ENCODE measurements at regions not wholly inside any gene's neighbourhood (a gene's known extent, or its start where the extent isn't known, plus 50 kb on each side); places are given as distances from the start of the nearest gene placed in this dataset.

DNA sequence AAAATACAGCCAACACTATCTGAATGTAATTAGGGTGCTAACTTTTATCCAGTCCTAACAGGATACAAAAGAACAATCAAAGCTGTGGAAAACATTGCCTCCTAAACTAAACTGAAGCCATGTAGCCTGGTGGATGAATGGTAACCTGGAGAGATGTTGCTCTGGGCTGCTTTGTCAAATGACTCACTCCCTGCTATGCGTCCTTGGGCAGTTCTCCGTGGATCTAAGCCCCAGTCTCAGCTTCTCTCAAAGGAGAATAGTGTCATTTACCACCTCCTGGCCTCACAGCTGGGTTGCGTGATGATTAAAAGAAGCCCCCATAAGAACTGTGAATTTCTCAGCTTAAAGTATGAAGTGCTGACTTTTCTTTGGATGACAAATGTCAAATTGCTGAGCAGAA lies 203.7 kb downstream of the ICOS start:
- Histone ChIP-seq H3K9me3 (ENCODE audit: control insufficient read depth, low read depth, low read length) (no peaks in the 10 kb centered on the region), H2AK5ac (ENCODE audit: insufficient read length, low read length) (no peak overlapping the region), H4K8ac (replicated peaks; ENCODE audit: insufficient read length, low read depth, low read length) (no peak overlapping the region), H3K4ac (ENCODE audit: low read depth, low read length) (no peak overlapping the region), H2BK15ac (ENCODE audit: low read depth, low read length) (no peak overlapping the region), H3K9ac (ENCODE audit: extremely low read depth, insufficient read length, low read length) (no peak overlapping the region), H3K14ac (ENCODE audit: insufficient read depth, low read length) (no peak overlapping the region), H3K56ac (ENCODE audit: insufficient read length, low read depth, low read length) (no peak overlapping the region), H4K5ac (ENCODE audit: insufficient read length, low read depth, low read length) (no peak overlapping the region), H4K20me1 (ENCODE audit: control insufficient read depth, insufficient read depth, insufficient read length) (no peaks in the 10 kb centered on the region), H2AFZ (ENCODE audit: low read length) (no peak overlapping the region), H3K79me2 (ENCODE audit: insufficient read depth, low read length) (no peaks in the 10 kb centered on the region), H3K23ac (ENCODE audit: insufficient read length, low read depth, low read length) (no peak overlapping the region), H3K23me2 (ENCODE audit: insufficient read length, low read depth, low read length, poor library complexity, severe bottlenecking) (no peaks in the 10 kb centered on the region), H3K4me1 (ENCODE audit: insufficient read depth, low read length) (no peaks in the 10 kb centered on the region), H2BK120ac (ENCODE audit: low read depth, low read length, poor library complexity, severe bottlenecking) (no peak overlapping the region), H2BK12ac (ENCODE audit: insufficient read length, low read depth, low read length) (no peak overlapping the region), H3K18ac (ENCODE audit: insufficient read length, low read depth, low read length) (no peak overlapping the region), H4K91ac (ENCODE audit: insufficient read length, low read depth, low read length) (no peak overlapping the region), H2BK20ac (ENCODE audit: low read depth, low read length, poor library complexity, severe bottlenecking) (no peak overlapping the region), H3K4me2 (ENCODE audit: insufficient read depth, insufficient read length, low read length) (no peak overlapping the region), H3T11ph (ENCODE audit: low read length) (no peak overlapping the region), H2BK5ac (ENCODE audit: insufficient read length, low read length) (no peak overlapping the region), H3K79me1 (ENCODE audit: insufficient read depth, low read depth, low read length, poor library complexity, severe bottlenecking) (no peaks in the 10 kb centered on the region), H3K27ac (ENCODE audit: insufficient read length, low read depth, low read length) (no peak overlapping the region), H3K27me3 (ENCODE audit: insufficient read depth, low read length) (no peaks in the 10 kb centered on the region)
- H3K27me3 Mint-ChIP-seq (ENCODE audit: low read depth): no peaks in the 10 kb centered on the region
- H3K36me3 Mint-ChIP-seq (ENCODE audit: insufficient read depth in 1 of 3, low read depth in 3 of 3): no peaks in the 10 kb centered on the region
- no peak for DNase-seq
- no peak overlapping the region for H3K4me3 Mint-ChIP-seq
- no peaks in the 10 kb centered on the region for H3K9me3 Mint-ChIP-seq
- TF ChIP-seq, protein P1, sequence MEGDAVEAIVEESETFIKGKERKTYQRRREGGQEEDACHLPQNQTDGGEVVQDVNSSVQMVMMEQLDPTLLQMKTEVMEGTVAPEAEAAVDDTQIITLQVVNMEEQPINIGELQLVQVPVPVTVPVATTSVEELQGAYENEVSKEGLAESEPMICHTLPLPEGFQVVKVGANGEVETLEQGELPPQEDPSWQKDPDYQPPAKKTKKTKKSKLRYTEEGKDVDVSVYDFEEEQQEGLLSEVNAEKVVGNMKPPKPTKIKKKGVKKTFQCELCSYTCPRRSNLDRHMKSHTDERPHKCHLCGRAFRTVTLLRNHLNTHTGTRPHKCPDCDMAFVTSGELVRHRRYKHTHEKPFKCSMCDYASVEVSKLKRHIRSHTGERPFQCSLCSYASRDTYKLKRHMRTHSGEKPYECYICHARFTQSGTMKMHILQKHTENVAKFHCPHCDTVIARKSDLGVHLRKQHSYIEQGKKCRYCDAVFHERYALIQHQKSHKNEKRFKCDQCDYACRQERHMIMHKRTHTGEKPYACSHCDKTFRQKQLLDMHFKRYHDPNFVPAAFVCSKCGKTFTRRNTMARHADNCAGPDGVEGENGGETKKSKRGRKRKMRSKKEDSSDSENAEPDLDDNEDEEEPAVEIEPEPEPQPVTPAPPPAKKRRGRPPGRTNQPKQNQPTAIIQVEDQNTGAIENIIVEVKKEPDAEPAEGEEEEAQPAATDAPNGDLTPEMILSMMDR (conservative IDR thresholded peaks at IDR 0.05): no peak
- no CpG with 5 or more reads among the region's 3 CpGs for WGBS (ENCODE audit: extremely low coverage, insufficient read length, low lambda C conversion rate)
- H3K27ac Mint-ChIP-seq: no peak overlapping the region
- peaks cover 26 to 37% of the 10 kb centered on the region in 2 experiments for H3K4me1 Mint-ChIP-seq

Data from H9 (cell line).